OCI-LY1 (cell line): ENCODE measurements at regions not wholly inside any gene's neighbourhood (a gene's known extent, or its start where the extent isn't known, plus 50 kb on each side); places are given as distances from the start of the nearest gene placed in this dataset.
A peak's percentile ranks its signal among the peaks of the same experiment; 100 is the strongest.

Experiments used
- H2AFZ ChIP-seq: fragments of 200-600 bp; sonication (generic), shearing (Covaris generic); 2 replicates; pipeline ENCODE4 v1.6.0; 2014; ENCODE audit warnings: antibody characterized with exemption, mild to moderate bottlenecking, low read length
- H3F3A ChIP-seq: fragments of 200-600 bp; sonication (generic), shearing (Covaris generic); 2 replicates; pipeline ENCODE4 v1.6.0; 2014; ENCODE audit warnings: mild to moderate bottlenecking, antibody characterized with exemption, low read length, moderate library complexity; ENCODE audit not compliant: insufficient read depth
- H3K27ac ChIP-seq: fragments of 200-600 bp; sonication (generic); 2 replicates; pipeline ENCODE4 v1.5.1; 2014; ENCODE audit warnings: low read length, mixed run types, mild to moderate bottlenecking, low read depth; ENCODE audit not compliant: poor library complexity, severe bottlenecking
- H3K27me3 ChIP-seq: fragments of 200-600 bp; sonication (generic); 2 replicates; pipeline ENCODE4 v1.6.0; 2014; ENCODE audit warnings: antibody characterized with exemption, mild to moderate bottlenecking, low read length, moderate library complexity; ENCODE audit not compliant: insufficient read depth
- H3K36me3 ChIP-seq: fragments of 200-600 bp; sonication (generic); 2 replicates; pipeline ENCODE4 v1.6.1; 2014; ENCODE audit warnings: mild to moderate bottlenecking, antibody characterized with exemption, low read length, moderate library complexity, mixed read lengths; ENCODE audit not compliant: insufficient read depth
- H3K4me1 ChIP-seq: fragments of 200-600 bp; sonication (generic); 2 replicates; pipeline ENCODE4 v1.5.1; 2014; ENCODE audit warnings: mild to moderate bottlenecking, low read length, moderate library complexity; ENCODE audit not compliant: insufficient read depth, severe bottlenecking
- H3K4me2 ChIP-seq: fragments of 200-600 bp; sonication (generic), shearing (Covaris generic); 2 replicates; pipeline ENCODE4 v1.6.1; 2014; ENCODE audit warnings: low read length
- H3K4me3 ChIP-seq: fragments of 200-600 bp; sonication (generic); 2 replicates; pipeline ENCODE4 v1.5.1; 2014; ENCODE audit warnings: low read length, low read depth, mild to moderate bottlenecking, mixed read lengths; ENCODE audit not compliant: poor library complexity, severe bottlenecking
- H3K79me2 ChIP-seq: fragments of 200-600 bp; shearing (Covaris generic); 2 replicates; pipeline ENCODE4 v1.6.1; 2016; ENCODE audit warnings: mixed run types, low read length, mixed read lengths; ENCODE audit not compliant: insufficient read depth
- H3K9ac ChIP-seq: fragments of 200-600 bp; sonication (generic), shearing (Covaris generic); 2 replicates; pipeline ENCODE4 v1.6.1; 2014; ENCODE audit warnings: mild to moderate bottlenecking, low read length, mixed read lengths
- H3K9me2 ChIP-seq: fragments of 200-600 bp; sonication (generic), shearing (Covaris generic); 2 replicates; pipeline ENCODE4 v1.6.1; 2014; ENCODE audit warnings: low read depth, mild to moderate bottlenecking, low read length, mixed read lengths
- H3K9me3 ChIP-seq: fragments of 200-600 bp; shearing (Covaris generic); 2 replicates; pipeline ENCODE4 v1.6.1; 2014; ENCODE audit warnings: low read length, mixed read lengths
- H4K20me1 ChIP-seq: fragments of 200-600 bp; sonication (generic), shearing (Covaris generic); 2 replicates; pipeline ENCODE4 v1.6.0; 2016; ENCODE audit warnings: mild to moderate bottlenecking, low read length; ENCODE audit not compliant: insufficient read depth
- EZH2 ChIP-seq: fragments of 200-600 bp; sonication (generic), shearing (Covaris generic); IDR thresholded peaks from 2 replicates; pipeline ENCODE4 v1.8.0; 2017; ENCODE audit warnings: borderline replicate concordance, mixed run types, mild to moderate bottlenecking, antibody characterized with exemption, low read length, moderate library complexity, mixed read lengths
- TF ChIP-seq, protein P1 (sequence below): fragments of 200-600 bp; sonication (generic), shearing (Covaris generic); IDR thresholded peaks from 2 replicates; pipeline ENCODE4 v1.5.1; 2017; ENCODE audit warnings: mild to moderate bottlenecking, antibody characterized with exemption, low read length, moderate library complexity, mixed read lengths

DNA sequence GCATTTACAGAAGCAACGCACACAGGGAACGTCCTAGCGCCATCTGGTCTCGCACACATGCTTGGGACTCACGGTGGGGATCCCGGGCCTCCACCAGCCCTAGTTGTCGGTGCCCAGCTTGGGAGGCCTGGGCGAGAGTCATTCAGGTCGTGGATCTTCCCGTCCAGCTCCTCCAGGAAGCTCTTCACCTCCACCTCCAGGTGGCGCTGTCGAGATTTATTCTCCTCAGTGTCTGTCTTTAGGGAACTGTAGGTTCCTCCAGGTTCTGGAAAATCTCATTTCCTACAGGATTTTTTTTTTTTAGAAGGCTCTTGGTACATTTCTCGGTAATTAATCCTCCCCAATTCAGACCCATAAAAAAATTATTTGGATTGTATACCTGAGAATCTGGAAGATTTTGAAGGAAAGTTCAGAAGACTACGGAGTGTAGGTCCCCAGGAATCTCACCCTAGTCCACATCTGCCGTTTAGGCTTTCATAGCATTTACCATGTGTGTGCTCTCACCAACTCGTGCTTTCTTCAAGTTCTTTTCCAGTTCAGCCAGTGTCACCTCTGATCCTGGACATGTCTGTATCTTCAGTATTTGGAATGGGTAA is 910.0 kb downstream of the TMEM121 start:
- H3K9me2 ChIP-seq: no peaks in the 10 kb centered on the region
- H3K79me2 ChIP-seq: no peaks in the 10 kb centered on the region
- no peaks in the 10 kb centered on the region for H3K36me3 ChIP-seq
- H3K27ac ChIP-seq: no peak overlapping the region
- H3K4me1 ChIP-seq: no peaks in the 10 kb centered on the region
- H3F3A ChIP-seq: no peaks in the 10 kb centered on the region
- H3K4me2 ChIP-seq: no peak overlapping the region
- H4K20me1 ChIP-seq: no peaks in the 10 kb centered on the region
- no peak overlapping the region for H3K9ac ChIP-seq
- H2AFZ ChIP-seq: no peak overlapping the region
- H3K4me3 ChIP-seq: no peak overlapping the region
- no peaks in the 10 kb centered on the region for H3K9me3 ChIP-seq
- TF ChIP-seq EZH2: no peak
- TF ChIP-seq, protein P1, sequence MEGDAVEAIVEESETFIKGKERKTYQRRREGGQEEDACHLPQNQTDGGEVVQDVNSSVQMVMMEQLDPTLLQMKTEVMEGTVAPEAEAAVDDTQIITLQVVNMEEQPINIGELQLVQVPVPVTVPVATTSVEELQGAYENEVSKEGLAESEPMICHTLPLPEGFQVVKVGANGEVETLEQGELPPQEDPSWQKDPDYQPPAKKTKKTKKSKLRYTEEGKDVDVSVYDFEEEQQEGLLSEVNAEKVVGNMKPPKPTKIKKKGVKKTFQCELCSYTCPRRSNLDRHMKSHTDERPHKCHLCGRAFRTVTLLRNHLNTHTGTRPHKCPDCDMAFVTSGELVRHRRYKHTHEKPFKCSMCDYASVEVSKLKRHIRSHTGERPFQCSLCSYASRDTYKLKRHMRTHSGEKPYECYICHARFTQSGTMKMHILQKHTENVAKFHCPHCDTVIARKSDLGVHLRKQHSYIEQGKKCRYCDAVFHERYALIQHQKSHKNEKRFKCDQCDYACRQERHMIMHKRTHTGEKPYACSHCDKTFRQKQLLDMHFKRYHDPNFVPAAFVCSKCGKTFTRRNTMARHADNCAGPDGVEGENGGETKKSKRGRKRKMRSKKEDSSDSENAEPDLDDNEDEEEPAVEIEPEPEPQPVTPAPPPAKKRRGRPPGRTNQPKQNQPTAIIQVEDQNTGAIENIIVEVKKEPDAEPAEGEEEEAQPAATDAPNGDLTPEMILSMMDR: peak; percentile 56
- H3K27me3 ChIP-seq: no peaks in the 10 kb centered on the region

DNA sequence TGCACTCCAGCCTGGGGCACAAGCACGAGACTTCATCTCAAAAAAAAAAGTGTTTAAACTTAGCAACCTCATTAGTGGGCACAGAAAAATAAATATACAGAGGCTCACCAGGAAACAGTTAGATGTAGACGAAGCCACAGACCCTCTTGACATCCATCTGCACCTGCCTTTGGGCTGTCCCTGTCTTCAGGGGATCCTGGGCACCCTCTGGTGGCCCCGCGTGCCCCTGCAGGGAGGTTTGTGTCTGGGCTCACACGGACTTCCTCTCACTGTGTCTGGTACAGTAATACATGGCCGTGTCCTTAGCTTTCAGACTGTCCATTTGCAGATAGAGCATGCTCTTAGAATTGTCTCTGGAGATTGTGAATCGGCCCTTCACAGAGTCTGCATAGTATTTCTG is 916.5 kb downstream of the TMEM121 start:
- H3K4me1 ChIP-seq: no peaks in the 10 kb centered on the region
- no peak overlapping the region for H2AFZ ChIP-seq
- no peak overlapping the region for H3K27ac ChIP-seq
- H3F3A ChIP-seq: no peaks in the 10 kb centered on the region
- H3K9me3 ChIP-seq: no peaks in the 10 kb centered on the region
- H4K20me1 ChIP-seq: no peaks in the 10 kb centered on the region
- no peaks in the 10 kb centered on the region for H3K9me2 ChIP-seq
- TF ChIP-seq EZH2: no peak
- TF ChIP-seq, protein P1: peak; percentile 36
- no peak overlapping the region for H3K4me3 ChIP-seq
- H3K4me2 ChIP-seq: no peak overlapping the region
- H3K9ac ChIP-seq: no peak overlapping the region
- no peaks in the 10 kb centered on the region for H3K79me2 ChIP-seq
- no peaks in the 10 kb centered on the region for H3K27me3 ChIP-seq
- no peaks in the 10 kb centered on the region for H3K36me3 ChIP-seq

DNA sequence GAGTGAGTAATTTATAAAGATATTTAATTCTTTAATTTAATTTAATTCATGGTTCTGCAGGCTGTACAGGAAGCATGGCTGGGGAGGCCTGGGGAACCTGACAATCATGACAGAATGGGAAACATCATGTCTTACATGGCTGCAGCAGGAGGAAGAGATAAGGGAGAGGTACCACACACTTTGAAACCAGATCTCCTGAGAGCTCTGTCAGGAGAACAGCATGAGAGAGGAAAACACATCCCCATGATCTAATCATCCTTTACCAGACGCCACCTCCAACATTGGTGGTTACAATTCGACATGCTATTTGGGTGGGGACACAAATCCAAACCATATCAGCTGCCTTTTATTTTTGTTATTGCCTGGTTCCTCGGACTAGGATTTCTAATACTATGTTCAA is 928.6 kb downstream of the TMEM121 start:
- no peaks in the 10 kb centered on the region for H3K36me3 ChIP-seq
- H4K20me1 ChIP-seq: no peaks in the 10 kb centered on the region
- H3K9ac ChIP-seq: no peak overlapping the region
- TF ChIP-seq EZH2: no peak
- TF ChIP-seq, protein P1: no peak
- H3K9me3 ChIP-seq: no peaks in the 10 kb centered on the region
- H3K27me3 ChIP-seq: no peaks in the 10 kb centered on the region
- H3K4me2 ChIP-seq: no peak overlapping the region
- no peak overlapping the region for H2AFZ ChIP-seq
- H3K9me2 ChIP-seq: no peaks in the 10 kb centered on the region
- no peak overlapping the region for H3K27ac ChIP-seq
- H3K4me3 ChIP-seq: no peak overlapping the region
- no peaks in the 10 kb centered on the region for H3K79me2 ChIP-seq
- H3F3A ChIP-seq: no peaks in the 10 kb centered on the region
- H3K4me1 ChIP-seq: no peaks in the 10 kb centered on the region
